ENCODE measurements at regions not wholly inside any gene's neighbourhood (a gene's known extent, or its start where the extent isn't known, plus 50 kb on each side); places are given as distances from the start of the nearest gene placed in this dataset.

- intact Hi-C loops (cut with DNase I) = no loop called here
- no peak overlapping the region for H3K27ac ChIP-seq (ENCODE audit: low read depth in 2 of 2, low read length in 2 of 2)
- no peak overlapping the region for H3K9ac ChIP-seq (ENCODE audit: low read length in 3 of 3)
- no peaks in the 10 kb centered on the region for H3K27me3 ChIP-seq (ENCODE audit: control insufficient read depth, insufficient read depth, low read length)
- no peak for FAIRE-seq
- no peak for DNase-seq
- H3K9me3 ChIP-seq (ENCODE audit: control insufficient read depth in 2 of 3, insufficient read depth in 1 of 3, low read length in 3 of 3) = no peaks in the 10 kb centered on the region
- H3K4me3 ChIP-seq (ENCODE audit: low read length in 3 of 3) = no peak overlapping the region
- no peaks in the 10 kb centered on the region for H3K36me3 ChIP-seq (ENCODE audit: control insufficient read depth in 2 of 3, insufficient read depth in 3 of 3, low read length in 3 of 3)
- no peaks in the 10 kb centered on the region for H3K4me1 ChIP-seq (ENCODE audit: control insufficient read depth in 2 of 3, insufficient read depth in 2 of 3, low read depth in 1 of 3, low read length in 3 of 3)
- TF ChIP-seq, protein P1, sequence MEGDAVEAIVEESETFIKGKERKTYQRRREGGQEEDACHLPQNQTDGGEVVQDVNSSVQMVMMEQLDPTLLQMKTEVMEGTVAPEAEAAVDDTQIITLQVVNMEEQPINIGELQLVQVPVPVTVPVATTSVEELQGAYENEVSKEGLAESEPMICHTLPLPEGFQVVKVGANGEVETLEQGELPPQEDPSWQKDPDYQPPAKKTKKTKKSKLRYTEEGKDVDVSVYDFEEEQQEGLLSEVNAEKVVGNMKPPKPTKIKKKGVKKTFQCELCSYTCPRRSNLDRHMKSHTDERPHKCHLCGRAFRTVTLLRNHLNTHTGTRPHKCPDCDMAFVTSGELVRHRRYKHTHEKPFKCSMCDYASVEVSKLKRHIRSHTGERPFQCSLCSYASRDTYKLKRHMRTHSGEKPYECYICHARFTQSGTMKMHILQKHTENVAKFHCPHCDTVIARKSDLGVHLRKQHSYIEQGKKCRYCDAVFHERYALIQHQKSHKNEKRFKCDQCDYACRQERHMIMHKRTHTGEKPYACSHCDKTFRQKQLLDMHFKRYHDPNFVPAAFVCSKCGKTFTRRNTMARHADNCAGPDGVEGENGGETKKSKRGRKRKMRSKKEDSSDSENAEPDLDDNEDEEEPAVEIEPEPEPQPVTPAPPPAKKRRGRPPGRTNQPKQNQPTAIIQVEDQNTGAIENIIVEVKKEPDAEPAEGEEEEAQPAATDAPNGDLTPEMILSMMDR (IDR thresholded peaks at IDR 0.05; ENCODE audit: borderline replicate concordance, extremely low read depth, insufficient read depth) = no peak
Measured at GRCh38 chr1:70627910-70628309, 216.8 kb downstream of the CTH start.

- TF ChIP-seq, protein P1 (IDR thresholded peaks at IDR 0.05; ENCODE audit: borderline replicate concordance, extremely low read depth, insufficient read depth) = no peak
- H3K36me3 ChIP-seq (ENCODE audit: control insufficient read depth in 2 of 3, insufficient read depth in 3 of 3, low read length in 3 of 3) = no peaks in the 10 kb centered on the region
- DNase-seq = no peak
- no peaks in the 10 kb centered on the region for H3K27me3 ChIP-seq (ENCODE audit: control insufficient read depth, insufficient read depth, low read length)
- H3K27ac ChIP-seq (ENCODE audit: low read depth in 2 of 2, low read length in 2 of 2) = no peak overlapping the region
- intact Hi-C loops (cut with DNase I) = no loop called here
- FAIRE-seq = no peak
- peak overlapping the region in 1 of 3 donors; percentile 26 for H3K4me3 ChIP-seq (ENCODE audit: low read length in 3 of 3)
- H3K4me1 ChIP-seq (ENCODE audit: control insufficient read depth in 2 of 3, insufficient read depth in 2 of 3, low read depth in 1 of 3, low read length in 3 of 3) = no peaks in the 10 kb centered on the region
- H3K9ac ChIP-seq (ENCODE audit: low read length in 3 of 3) = no peak overlapping the region
- H3K9me3 ChIP-seq (ENCODE audit: control insufficient read depth in 2 of 3, insufficient read depth in 1 of 3, low read length in 3 of 3) = no peaks in the 10 kb centered on the region
Measured at GRCh38 chr1:70628973-70629372, 217.9 kb downstream of the CTH start.

- FAIRE-seq = no peak
- H3K9ac ChIP-seq (ENCODE audit: low read length in 3 of 3) = no peak overlapping the region
Measured at GRCh38 chr1:70633004-70633403, 221.9 kb downstream of the CTH start.

More at GRCh38 chr1:70633004-70633403, 221.9 kb downstream of the CTH start:
- no peaks in the 10 kb centered on the region for H3K36me3 ChIP-seq (ENCODE audit: control insufficient read depth in 2 of 3, insufficient read depth in 3 of 3, low read length in 3 of 3)
- H3K4me1 ChIP-seq (ENCODE audit: control insufficient read depth in 2 of 3, insufficient read depth in 2 of 3, low read depth in 1 of 3, low read length in 3 of 3) = no peaks in the 10 kb centered on the region
- H3K27me3 ChIP-seq (ENCODE audit: control insufficient read depth, insufficient read depth, low read length) = no peaks in the 10 kb centered on the region
- DNase-seq = no peak
- no peaks in the 10 kb centered on the region for H3K9me3 ChIP-seq (ENCODE audit: control insufficient read depth in 2 of 3, insufficient read depth in 1 of 3, low read length in 3 of 3)
- no peak overlapping the region for H3K27ac ChIP-seq (ENCODE audit: low read depth in 2 of 2, low read length in 2 of 2)
- H3K4me3 ChIP-seq (ENCODE audit: low read length in 3 of 3) = no peak overlapping the region
- TF ChIP-seq, protein P1 (IDR thresholded peaks at IDR 0.05; ENCODE audit: borderline replicate concordance, extremely low read depth, insufficient read depth) = no peak
- intact Hi-C loops (cut with DNase I) = no loop called here

Data from kidney (tissue), 13 donors.